ENCODE measurements at regions not wholly inside any gene's neighbourhood (a gene's known extent, or its start where the extent isn't known, plus 50 kb on each side); places are given as distances from the start of the nearest gene placed in this dataset.

GRCh38 chr1:229984992-229985612 lies 81.9 kb upstream of the GALNT2 start:
- peaks cover 21% of the 10 kb centered on the region for H3K27me3 Mint-ChIP-seq
- no peak overlapping the region for H3K4me3 Mint-ChIP-seq
- no peaks in the 10 kb centered on the region for H3K9me3 Mint-ChIP-seq (ENCODE audit: insufficient read depth)
- Histone ChIP-seq H3K79me2 (ENCODE audit: control insufficient read depth, insufficient read depth, low read length) (no peaks in the 10 kb centered on the region), H3K27ac (ENCODE audit: low read length in 2 of 2) (no peak overlapping the region), H3K4me2 (replicated peaks; ENCODE audit: low read depth, low read length, poor library complexity, severe bottlenecking) (no peak overlapping the region), H3K9ac (ENCODE audit: low read length) (no peak overlapping the region), H3K4me3 (ENCODE audit: control extremely low read depth in 1 of 5, extremely low read depth in 1 of 5, insufficient read depth in 1 of 5, low read depth in 2 of 5, low read length in 4 of 5) (no peak overlapping the region), H3K4me1 (ENCODE audit: control insufficient read depth in 2 of 2, insufficient read depth in 2 of 2, low read length in 2 of 2) (no peaks in the 10 kb centered on the region), H3K36me3 (replicated peaks in 1 of 2; ENCODE audit: control extremely low read depth in 1 of 2, control insufficient read depth in 1 of 2, extremely low read depth in 1 of 2, insufficient read depth in 2 of 2, low read length in 1 of 2) (no peaks in the 10 kb centered on the region), H4K20me1 (ENCODE audit: control insufficient read depth, insufficient read depth, low read length, poor library complexity, severe bottlenecking) (no peaks in the 10 kb centered on the region), H2AFZ (ENCODE audit: insufficient read depth, low read depth, low read length, poor library complexity, severe bottlenecking) (no peak overlapping the region), H3K27me3 (replicated peaks in 1 of 4; ENCODE audit: control extremely low read depth in 1 of 4, control insufficient read depth in 3 of 4, insufficient read depth in 4 of 4, low read length in 3 of 4) (no peaks in the 10 kb centered on the region), H3K9me3 (ENCODE audit: control extremely low read depth in 1 of 3, control insufficient read depth in 2 of 3, insufficient read depth in 1 of 3, low read length in 2 of 3) (no peaks in the 10 kb centered on the region)
- no peak for DNase-seq
- no peak for TF ChIP-seq EZH2 (IDR thresholded peaks at IDR 0.05; ENCODE audit: borderline replicate concordance, insufficient read depth, low read depth, low read length, poor library complexity, severe bottlenecking)
- TF ChIP-seq CTCF (IDR thresholded peaks at IDR 0.05) = no peak
- no peak overlapping the region for H3K27ac Mint-ChIP-seq
- peaks cover 1% of the 10 kb centered on the region for H3K4me1 Mint-ChIP-seq
- WGBS (ENCODE audit: insufficient coverage) = 91% methylated on average over 8 of the region's 9 CpGs
- ATAC-seq (ENCODE audit: low read depth) = no peak
- CTCF ChIA-PET = no interaction called here
- intact Hi-C loops (cut with micrococcal nuclease) = no loop called here
- POLR2A ChIA-PET = no interaction called here

GRCh38 chr1:229985613-229986010 lies 81.4 kb upstream of the GALNT2 start:
- intact Hi-C loops (cut with micrococcal nuclease) = no loop called here

More at GRCh38 chr1:229985613-229986010, 81.4 kb upstream of the GALNT2 start:
- Mint-ChIP-seq H3K9me3 (ENCODE audit: insufficient read depth) (no peaks in the 10 kb centered on the region), H3K4me1 (peaks cover 1% of the 10 kb centered on the region), H3K4me3 (no peak overlapping the region), H3K27me3 (peaks cover 18% of the 10 kb centered on the region), H3K27ac (no peak overlapping the region)
- H3K4me3 ChIP-seq (ENCODE audit: control extremely low read depth in 1 of 5, extremely low read depth in 1 of 5, insufficient read depth in 1 of 5, low read depth in 2 of 5, low read length in 4 of 5) = no peak overlapping the region
- H3K36me3 ChIP-seq (replicated peaks in 1 of 2; ENCODE audit: control extremely low read depth in 1 of 2, control insufficient read depth in 1 of 2, extremely low read depth in 1 of 2, insufficient read depth in 2 of 2, low read length in 1 of 2) = no peaks in the 10 kb centered on the region
- POLR2A ChIA-PET = no interaction called here
- TF ChIP-seq CTCF (IDR thresholded peaks at IDR 0.05) (no peak), EZH2 (IDR thresholded peaks at IDR 0.05; ENCODE audit: borderline replicate concordance, insufficient read depth, low read depth, low read length, poor library complexity, severe bottlenecking) (no peak)
- H3K9ac ChIP-seq (ENCODE audit: low read length) = no peak overlapping the region
- H3K4me1 ChIP-seq (ENCODE audit: control insufficient read depth in 2 of 2, insufficient read depth in 2 of 2, low read length in 2 of 2) = no peaks in the 10 kb centered on the region
- H2AFZ ChIP-seq (ENCODE audit: insufficient read depth, low read depth, low read length, poor library complexity, severe bottlenecking) = no peak overlapping the region
- CTCF ChIA-PET = no interaction called here
- no peaks in the 10 kb centered on the region for H3K79me2 ChIP-seq (ENCODE audit: control insufficient read depth, insufficient read depth, low read length)
- 80% methylated on average over 5 of the region's 7 CpGs for WGBS (ENCODE audit: insufficient coverage)
- no peaks in the 10 kb centered on the region for H3K27me3 ChIP-seq (replicated peaks in 1 of 4; ENCODE audit: control extremely low read depth in 1 of 4, control insufficient read depth in 3 of 4, insufficient read depth in 4 of 4, low read length in 3 of 4)
- DNase-seq (no peak), ATAC-seq (ENCODE audit: low read depth) (no peak)
- no peaks in the 10 kb centered on the region for H3K9me3 ChIP-seq (ENCODE audit: control extremely low read depth in 1 of 3, control insufficient read depth in 2 of 3, insufficient read depth in 1 of 3, low read length in 2 of 3)
- H3K27ac ChIP-seq (ENCODE audit: low read length in 2 of 2) = no peak overlapping the region
- no peaks in the 10 kb centered on the region for H4K20me1 ChIP-seq (ENCODE audit: control insufficient read depth, insufficient read depth, low read length, poor library complexity, severe bottlenecking)
- no peak overlapping the region for H3K4me2 ChIP-seq (replicated peaks; ENCODE audit: low read depth, low read length, poor library complexity, severe bottlenecking)

Data from B cell (primary cell).